ENCODE measurements at regions not wholly inside any gene's neighbourhood (a gene's known extent, or its start where the extent isn't known, plus 50 kb on each side); places are given as distances from the start of the nearest gene placed in this dataset.

GRCh38 chr1:222928212-222928611, 113.4 kb downstream of the DISP1 start (continued):
- no peak for TF ChIP-seq HDAC6 (IDR thresholded peaks at IDR 0.05; ENCODE audit: low read depth, low read length)
- no peak for TF ChIP-seq SUZ12 (IDR thresholded peaks at IDR 0.05; ENCODE audit: low read length)
- no peak for TF ChIP-seq EP300 (IDR thresholded peaks at IDR 0.05; ENCODE audit: borderline replicate concordance in 1 of 2, low read depth in 2 of 2, low read length in 2 of 2)
- TF ChIP-seq EZH2 (IDR thresholded peaks at IDR 0.05; ENCODE audit: low read depth, low read length, severe bottlenecking), result no peak
- TF ChIP-seq JUND (IDR thresholded peaks at IDR 0.05; ENCODE audit: low read length), result peak; percentile 36; the same call in 1 of the 2 replicates
- TF ChIP-seq BACH1 (IDR thresholded peaks at IDR 0.05; ENCODE audit: low read length), result peak; percentile 65
- TF ChIP-seq, protein P1, sequence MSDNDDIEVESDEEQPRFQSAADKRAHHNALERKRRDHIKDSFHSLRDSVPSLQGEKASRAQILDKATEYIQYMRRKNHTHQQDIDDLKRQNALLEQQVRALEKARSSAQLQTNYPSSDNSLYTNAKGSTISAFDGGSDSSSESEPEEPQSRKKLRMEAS (IDR thresholded peaks at IDR 0.05), result peak; percentile 82
